ENCODE measurements at regions not wholly inside any gene's neighbourhood (a gene's known extent, or its start where the extent isn't known, plus 50 kb on each side); places are given as distances from the start of the nearest gene placed in this dataset.

GRCh38 chr2:64879745-64880144, 109.5 kb upstream of the SLC1A4 start:
- in situ Hi-C loops (cut with HindIII; ENCODE audit: extremely low pct_ligation_motif_present, low pct_unique_long_range_greater_than_20kb): loop anchor here (10.0 kb wide), 1 partner anchor 545 kb away; no protein-coding TSS in a partner anchor
- no peaks in the 10 kb centered on the region for H3K36me3 ChIP-seq (replicated peaks in 1 of 2; ENCODE audit: control insufficient read depth in 1 of 2, insufficient read depth in 2 of 2, low read length in 2 of 2)
- WGBS (ENCODE audit: low lambda C conversion rate): 54% methylated on average over 5 of the region's 5 CpGs
- FAIRE-seq (no peak), ATAC-seq (no peak), DNase-seq (ENCODE audit: low spot score) (no peak)
- TF ChIP-seq ZNF747 (CRISPR knock-in tag; IDR thresholded peaks at IDR 0.05; ENCODE audit: borderline replicate concordance): no peak
- TF ChIP-seq ZNF629 (CRISPR knock-in tag; conservative IDR thresholded peaks at IDR 0.05): peak; percentile 77
- no peak for TF ChIP-seq PAF1 (CRISPR knock-in tag; IDR thresholded peaks at IDR 0.05)
- TF ChIP-seq CREB3 (CRISPR knock-in tag; IDR thresholded peaks at IDR 0.05): no peak
- TF ChIP-seq ZBTB38 (CRISPR knock-in tag; IDR thresholded peaks at IDR 0.05): no peak
- H3K27ac ChIP-seq (ENCODE audit: extremely low read length, insufficient read depth, low read length): no peak overlapping the region
- H3K9me3 ChIP-seq (ENCODE audit: low read length): no peaks in the 10 kb centered on the region
- no peak overlapping the region for H3K4me2 ChIP-seq (ENCODE audit: low read depth, low read length)
- CTCF ChIA-PET (ENCODE audit: low intra/inter-chr PET ratio, low total read pairs): no interaction called here
- H2AFZ ChIP-seq (ENCODE audit: low read length): no peak overlapping the region
- H3K4me3 ChIP-seq (replicated peaks in 1 of 3; ENCODE audit: insufficient read depth in 1 of 3, low read depth in 2 of 3, low read length in 3 of 3): no peak overlapping the region
- no peak overlapping the region for H3K9ac ChIP-seq (ENCODE audit: insufficient read depth, low read depth, low read length)
- intact Hi-C loops (cut with micrococcal nuclease; ENCODE audit: unreplicated experiment): no loop called here
- no peaks in the 10 kb centered on the region for H3K4me1 ChIP-seq (ENCODE audit: insufficient read depth, low read length)
- BruUV-seq (replicated peaks): no TSS peak
- H3K79me2 ChIP-seq (ENCODE audit: insufficient read depth, low read length): no peaks in the 10 kb centered on the region
- POLR2A ChIA-PET: no interaction called here
- H4K20me1 ChIP-seq (ENCODE audit: insufficient read depth, low read length): no peaks in the 10 kb centered on the region
- peaks cover 3 to 5% of the 10 kb centered on the region in 2 experiments; a peak in 2 of 5 replicates for H3K27me3 ChIP-seq (ENCODE audit: control insufficient read depth in 1 of 2, insufficient read depth in 2 of 2, low read length in 2 of 2)

- ChIA-PET POLR2A (no interaction called here), CTCF (ENCODE audit: low intra/inter-chr PET ratio, low total read pairs) (no interaction called here)
- whole genome bisulfite sequencing (ENCODE audit: low lambda C conversion rate): 65% methylated on average over 12 of the region's 12 CpGs
- ATAC-seq (no peak), FAIRE-seq (no peak), DNase-seq (ENCODE audit: low spot score) (no peak)
- H3K4me3 ChIP-seq (replicated peaks in 1 of 3; ENCODE audit: insufficient read depth in 1 of 3, low read depth in 2 of 3, low read length in 3 of 3): no peak overlapping the region
- no peak overlapping the region for H3K4me2 ChIP-seq (ENCODE audit: low read depth, low read length)
- no peaks in the 10 kb centered on the region for H3K9me3 ChIP-seq (ENCODE audit: low read length)
- no peak for TF ChIP-seq CEBPZ (IDR thresholded peaks at IDR 0.05; ENCODE audit: low read length)
- no peak for TF ChIP-seq ZSCAN21 (CRISPR knock-in tag; IDR thresholded peaks at IDR 0.05; ENCODE audit: borderline replicate concordance)
- no peak overlapping the region for H3K27ac ChIP-seq (ENCODE audit: extremely low read length, insufficient read depth, low read length)
- no peaks in the 10 kb centered on the region for H3K79me2 ChIP-seq (ENCODE audit: insufficient read depth, low read length)
- no peak overlapping the region for H3K9ac ChIP-seq (ENCODE audit: insufficient read depth, low read depth, low read length)
- H2AFZ ChIP-seq (ENCODE audit: low read length): no peak overlapping the region
- peaks cover 3 to 5% of the 10 kb centered on the region in 2 experiments; a peak in 2 of 5 replicates for H3K27me3 ChIP-seq (ENCODE audit: control insufficient read depth in 1 of 2, insufficient read depth in 2 of 2, low read length in 2 of 2)
- H4K20me1 ChIP-seq (ENCODE audit: insufficient read depth, low read length): no peaks in the 10 kb centered on the region
- no peaks in the 10 kb centered on the region for H3K36me3 ChIP-seq (replicated peaks in 1 of 2; ENCODE audit: control insufficient read depth in 1 of 2, insufficient read depth in 2 of 2, low read length in 2 of 2)
- H3K4me1 ChIP-seq (ENCODE audit: insufficient read depth, low read length): no peaks in the 10 kb centered on the region
- intact Hi-C loops (cut with micrococcal nuclease; ENCODE audit: unreplicated experiment) (no loop called here), in situ Hi-C loops (cut with HindIII; ENCODE audit: extremely low pct_ligation_motif_present, low pct_unique_long_range_greater_than_20kb) (loop anchor here (10.0 kb wide), 1 partner anchor 546 kb away; no protein-coding TSS in a partner anchor)
- no TSS peak for BruUV-seq (replicated peaks)
These were observed 108.8 kb upstream of the SLC1A4 start for GRCh38 chr2:64880193-64880951.

Data from HepG2 (cell line).